CD14-positive monocyte (primary cell): ENCODE measurements at regions not wholly inside any gene's neighbourhood (a gene's known extent, or its start where the extent isn't known, plus 50 kb on each side); places are given as distances from the start of the nearest gene placed in this dataset.

ENCODE experiments used
- DNase-seq, 3 donors: peaks; one replicate each; pipeline ENCODE4 v3.0.0-alpha.2; 2011 to 2022
- H2AFZ ChIP-seq: 2 replicates; pipeline ENCODE4 v1.6.0; 2012; ENCODE audit warnings: mild to moderate bottlenecking, low read depth, low read length, inconsistent platforms; ENCODE audit not compliant: insufficient read depth, poor library complexity, severe bottlenecking
- H3K27ac ChIP-seq, 2 donors: 1 replicate in 1 of 2; 2 replicates in 1 of 2; pipeline ENCODE4 v1.5.1; 2012 to 2013; ENCODE audit warnings: low read length in 2 of 2, control low read depth in 1 of 2, inconsistent platforms in 1 of 2, low read depth in 1 of 2, mild to moderate bottlenecking in 1 of 2
- H3K27me3 ChIP-seq, 2 donors: one replicate each; pipeline versions ENCODE4 v1.6.0 to v1.6.1; 2011 to 2013; ENCODE audit warnings: low read length in 2 of 2; ENCODE audit not compliant: control insufficient read depth in 2 of 2, insufficient read depth in 2 of 2
- H3K36me3 ChIP-seq, 2 donors: replicated peaks in 1 of 2; 1 replicate in 1 of 2; 2 replicates in 1 of 2; pipeline versions ENCODE4 v1.5.1 to v1.6.1; 2012 to 2013; ENCODE audit warnings: low read length in 2 of 2, control low read depth in 1 of 2, inconsistent platforms in 1 of 2, mild to moderate bottlenecking in 1 of 2; ENCODE audit not compliant: insufficient read depth in 2 of 2, control insufficient read depth in 1 of 2
- H3K4me1 ChIP-seq, 2 donors: 1 replicate in 1 of 2; 2 replicates in 1 of 2; pipeline versions ENCODE4 v1.5.1 to v1.6.1; 2012 to 2013; ENCODE audit warnings: low read length in 2 of 2, control low read depth in 1 of 2, inconsistent platforms in 1 of 2, mild to moderate bottlenecking in 1 of 2, moderate library complexity in 1 of 2; ENCODE audit not compliant: insufficient read depth in 2 of 2, control insufficient read depth in 1 of 2
- H3K4me2 ChIP-seq: replicated peaks from 2 replicates; pipeline ENCODE3; 2012; ENCODE audit warnings: low read length, moderate library complexity, mild to moderate bottlenecking; ENCODE audit not compliant: poor library complexity, severe bottlenecking; ENCODE audit errors: extremely low read depth
- H3K4me3 ChIP-seq, 3 experiments: fragments of 200-600 bp in 1 of 3; sonication (generic) in 1 of 3; replicated peaks in 1 of 3; 1 replicate in 2 of 3; 2 replicates in 1 of 3; pipeline ENCODE4 v1.5.1; 2011 to 2013; ENCODE audit warnings: low read length in 3 of 3, mild to moderate bottlenecking in 3 of 3, control low read depth in 2 of 3, low read depth in 2 of 3, inconsistent platforms in 1 of 3, moderate library complexity in 1 of 3
- H3K79me2 ChIP-seq: 2 replicates; pipeline ENCODE4 v1.6.0; 2012; ENCODE audit warnings: mild to moderate bottlenecking, control low read depth, inconsistent platforms, low read length, moderate library complexity; ENCODE audit not compliant: insufficient read depth
- H3K9ac ChIP-seq: 2 replicates; pipeline ENCODE4 v1.6.0; 2017; ENCODE audit warnings: low read length, mild to moderate bottlenecking; ENCODE audit not compliant: insufficient read depth, poor library complexity, severe bottlenecking
- H3K9me3 ChIP-seq, 2 donors: replicated peaks in 1 of 2; 1 replicate in 1 of 2; 2 replicates in 1 of 2; pipeline versions ENCODE4 v1.5.1 to v1.6.1; 2012 to 2013; ENCODE audit warnings: low read length in 2 of 2, control low read depth in 1 of 2; ENCODE audit not compliant: control insufficient read depth in 1 of 2, insufficient read depth in 1 of 2
- H4K20me1 ChIP-seq: 2 replicates; pipeline ENCODE4 v1.6.0; 2012; ENCODE audit warnings: mild to moderate bottlenecking, low read length, control low read depth, moderate library complexity; ENCODE audit not compliant: insufficient read depth
- H3K27ac Mint-ChIP-seq, 7 donors: one replicate each; pipeline ENCODE4 v1.8.0; 2020; ENCODE audit warnings: mild to moderate bottlenecking in 7 of 7, mixed read lengths in 7 of 7, moderate library complexity in 6 of 7, inconsistent platforms in 2 of 7
- H3K27me3 Mint-ChIP-seq, 3 donors: one replicate each; pipeline ENCODE4 v1.8.0; 2021 to 2022; ENCODE audit warnings: low read depth in 3 of 3, mild to moderate bottlenecking in 3 of 3, mixed read lengths in 3 of 3, moderate library complexity in 3 of 3, inconsistent platforms in 1 of 3
- H3K36me3 Mint-ChIP-seq, 2 donors: one replicate each; pipeline ENCODE4 v1.8.0; 2020; ENCODE audit warnings: mixed read lengths in 2 of 2, inconsistent platforms in 1 of 2, mild to moderate bottlenecking in 1 of 2
- H3K4me1 Mint-ChIP-seq: one replicate; pipeline ENCODE4 v1.8.0; 2020; ENCODE audit warnings: mild to moderate bottlenecking, mixed read lengths
- H3K4me3 Mint-ChIP-seq, 2 donors: one replicate each; pipeline ENCODE4 v1.8.0; 2020; ENCODE audit warnings: mild to moderate bottlenecking in 2 of 2, mixed read lengths in 2 of 2, moderate library complexity in 1 of 2
- H3K9me3 Mint-ChIP-seq, 7 donors: one replicate each; pipeline ENCODE4 v1.8.0; 2020 to 2022; ENCODE audit warnings: mixed read lengths in 7 of 7, mild to moderate bottlenecking in 6 of 7, moderate library complexity in 6 of 7, inconsistent platforms in 2 of 7
- CTCF ChIP-seq: fragments of 200-600 bp; IDR thresholded peaks from one replicate; pipeline ENCODE4 v1.8.0; 2022; ENCODE audit warnings: antibody characterized with exemption, mild to moderate bottlenecking
- WGBS: methylation state at CpG from one replicate; pipeline ENCODE4 v1.1.5; 2013; ENCODE audit warnings: missing lambda C conversion rate; ENCODE audit not compliant: insufficient coverage; 5-methylcytosine and 5-hydroxymethylcytosine counted together
- intact Hi-C, 2 donors: fragments of 100-400 bp; cut with micrococcal nuclease; formaldehyde crosslinking; loops; one replicate each; pipeline versions ENCODE4 v1.15.0 to v1.15.1; 2023

GRCh38 chr13:70923863-70924752 is 815.9 kb upstream of the KLHL1 start:
- Histone ChIP-seq H3K9me3 (peaks cover 0 to 12% of the 10 kb centered on the region in 2 donors), H3K4me3 (no peak overlapping the region), H3K4me1 (no peaks in the 10 kb centered on the region), H3K36me3 (no peaks in the 10 kb centered on the region), H3K9ac (no peak overlapping the region), H4K20me1 (no peaks in the 10 kb centered on the region), H2AFZ (no peak overlapping the region), H3K4me2 (no peak overlapping the region), H3K27me3 (no peaks in the 10 kb centered on the region), H3K27ac (no peak overlapping the region), H3K79me2 (no peaks in the 10 kb centered on the region)
- 91% methylated on average over 24 of the region's 38 CpGs for WGBS
- no peak overlapping the region for H3K27ac Mint-ChIP-seq
- intact Hi-C loops: no loop called here
- H3K36me3 Mint-ChIP-seq: no peaks in the 10 kb centered on the region
- no peaks in the 10 kb centered on the region for H3K4me1 Mint-ChIP-seq
- H3K27me3 Mint-ChIP-seq: no peaks in the 10 kb centered on the region
- peaks cover 6 to 13% (median 11%) of the 10 kb centered on the region in 7 donors for H3K9me3 Mint-ChIP-seq
- DNase-seq: no peak
- TF ChIP-seq CTCF: no peak
- no peak overlapping the region for H3K4me3 Mint-ChIP-seq

- no peak overlapping the region for H3K9ac ChIP-seq
- no peaks in the 10 kb centered on the region for H3K79me2 ChIP-seq
- no peak overlapping the region for H3K27ac ChIP-seq
- no peak overlapping the region for H2AFZ ChIP-seq
- H3K4me1 ChIP-seq: no peaks in the 10 kb centered on the region
- Mint-ChIP-seq H3K27ac (no peak overlapping the region), H3K4me1 (no peaks in the 10 kb centered on the region), H3K27me3 (no peaks in the 10 kb centered on the region), H3K4me3 (no peak overlapping the region), H3K9me3 (peaks cover 0 to 6% (median 0%) of the 10 kb centered on the region in 7 donors), H3K36me3 (no peaks in the 10 kb centered on the region)
- DNase-seq: no peak
- H3K9me3 ChIP-seq: no peaks in the 10 kb centered on the region
- H3K4me2 ChIP-seq: no peak overlapping the region
- no peaks in the 10 kb centered on the region for H4K20me1 ChIP-seq
- H3K36me3 ChIP-seq: no peaks in the 10 kb centered on the region
- intact Hi-C loops: no loop called here
- TF ChIP-seq CTCF: no peak
- no CpG with 5 or more reads among the region's 1 CpG for WGBS
- no peaks in the 10 kb centered on the region for H3K27me3 ChIP-seq
- no peak overlapping the region for H3K4me3 ChIP-seq
These were observed 803.0 kb upstream of the KLHL1 start for GRCh38 chr13:70911286-70911685.
